Stimulated activated naive CD4-positive, alpha-beta T cell (primary cell): ENCODE measurements at regions not wholly inside any gene's neighbourhood (a gene's known extent, or its start where the extent isn't known, plus 50 kb on each side); places are given as distances from the start of the nearest gene placed in this dataset.

ENCODE experiments used
- DNase-seq, 6 experiments: peaks; one replicate each; lab custom pipeline; 2025; lab: John Stamatoyannopoulos, UW

DNA sequence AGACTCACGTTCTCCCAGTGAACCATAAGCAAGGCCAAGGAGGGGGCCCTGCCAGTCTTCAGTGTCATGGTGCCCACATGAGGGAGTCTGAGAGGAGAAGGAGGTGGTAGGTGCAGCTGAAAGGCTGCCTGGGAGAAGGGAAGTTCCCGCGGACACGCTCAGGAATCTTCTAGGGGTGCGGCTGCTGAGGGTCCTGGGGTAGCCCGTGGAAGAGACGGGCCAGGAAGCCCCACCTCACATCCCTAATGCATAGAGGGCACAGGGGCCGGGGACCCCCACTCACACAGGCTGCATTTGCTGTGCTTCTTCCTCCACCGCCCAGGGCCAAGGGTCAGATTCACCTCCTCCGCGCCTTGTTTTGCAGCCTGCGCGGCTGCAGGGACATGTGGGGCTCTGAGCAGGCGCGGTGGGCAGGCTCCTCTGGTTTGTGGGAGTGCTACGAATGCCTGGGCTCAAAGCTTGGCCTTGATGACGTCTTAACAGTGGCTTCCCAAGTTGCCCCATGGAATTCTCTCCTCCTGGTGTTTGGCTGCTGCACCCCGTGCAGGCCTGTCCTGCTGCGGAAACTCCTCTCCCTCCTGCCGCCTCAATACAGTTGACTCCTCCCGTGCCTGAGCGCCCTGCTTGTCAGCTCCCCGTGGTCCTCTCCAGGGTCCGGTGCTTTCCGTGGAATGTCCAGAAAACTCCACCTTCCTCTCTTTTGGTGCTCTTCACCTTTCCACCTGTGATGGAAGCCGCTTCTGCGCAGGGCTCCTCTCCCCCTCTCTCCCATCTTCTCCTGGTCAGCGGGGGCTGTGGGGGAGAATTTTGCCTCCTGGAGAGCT lies 95.7 kb downstream of the VAPA start:
- no peak for DNase-seq

DNA sequence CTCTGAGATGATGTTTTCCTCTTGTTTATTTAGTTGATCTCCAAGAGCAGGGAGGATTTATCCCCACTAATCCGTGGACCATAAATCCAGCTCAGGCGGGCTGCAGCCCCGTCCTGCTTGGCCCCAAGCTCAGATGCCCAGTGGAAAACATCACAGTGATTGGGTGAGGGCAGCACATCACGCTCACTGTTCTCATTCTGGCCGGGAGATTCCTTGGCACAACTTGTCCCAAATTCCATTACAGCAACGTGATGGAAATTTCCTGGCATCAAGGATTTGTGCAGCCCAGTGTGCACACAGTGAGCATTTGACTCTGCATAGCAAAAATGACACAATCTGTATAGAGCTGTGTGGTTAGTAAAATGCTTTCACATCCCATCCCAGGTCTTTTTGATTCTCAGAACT lies 96.8 kb downstream of the VAPA start:
- no peak for DNase-seq

- no peak for DNase-seq
Observed at GRCh38 chr18:10011061-10011460, 97.2 kb downstream of the VAPA start.

- no peak for DNase-seq
Observed at GRCh38 chr18:10011751-10012150, 97.9 kb downstream of the VAPA start.

DNA sequence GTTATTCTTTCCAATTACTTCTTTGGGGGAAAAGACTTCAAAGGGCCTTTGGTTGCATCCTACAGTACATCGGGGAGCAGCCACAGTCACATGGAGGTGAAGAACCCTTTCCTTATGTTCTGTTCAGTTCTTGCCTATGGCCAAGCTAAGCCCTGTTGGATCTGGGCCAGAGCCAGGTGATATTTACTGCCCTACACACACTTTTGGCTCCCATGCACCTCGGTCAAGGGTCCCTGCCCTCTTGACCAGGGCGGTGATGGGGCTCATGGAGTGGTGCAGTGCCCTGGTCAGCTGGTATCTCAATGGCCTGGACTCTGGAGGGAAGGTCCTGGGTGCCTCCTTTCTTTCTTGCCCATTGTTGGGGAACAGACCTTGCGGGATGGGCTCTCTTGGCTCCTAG lies 98.7 kb downstream of the VAPA start:
- DNase-seq = no peak

- no peak for DNase-seq
Observed at GRCh38 chr18:10013621-10014543, 100.1 kb downstream of the VAPA start.

GRCh38 chr18:10015288-10015701 lies 101.5 kb downstream of the VAPA start:
- DNase-seq = no peak

GRCh38 chr18:10015941-10016819 lies 102.4 kb downstream of the VAPA start:
- no peak for DNase-seq

- DNase-seq = no peak
Observed at GRCh38 chr18:10017043-10017442, 103.2 kb downstream of the VAPA start.

- no peak for DNase-seq
Observed at GRCh38 chr18:10018289-10018688, 104.5 kb downstream of the VAPA start.

DNA sequence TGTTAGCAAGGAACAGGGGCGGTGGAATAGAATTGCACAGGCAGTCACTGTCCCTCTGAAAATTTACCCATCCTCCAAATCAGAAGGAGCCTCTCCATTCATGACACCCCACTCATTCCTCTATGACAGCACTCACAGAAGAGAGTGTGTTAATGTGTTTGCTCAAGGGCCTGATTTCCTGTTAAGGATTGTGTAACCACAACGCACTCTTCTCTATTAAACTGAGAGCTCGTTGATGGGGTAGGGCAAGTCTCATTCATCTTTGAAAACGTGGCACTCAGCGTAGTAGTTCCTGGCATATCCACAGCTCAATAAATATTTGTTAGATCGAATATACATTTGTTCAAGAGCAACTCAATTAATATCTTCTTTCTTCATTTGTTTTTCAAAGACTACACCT lies 106.4 kb downstream of the VAPA start:
- no peak for DNase-seq

GRCh38 chr18:10022365-10022764 lies 108.5 kb downstream of the VAPA start:
- DNase-seq = no peak

GRCh38 chr18:10023853-10024570 lies 110.2 kb downstream of the VAPA start:
- no peak for DNase-seq

DNA sequence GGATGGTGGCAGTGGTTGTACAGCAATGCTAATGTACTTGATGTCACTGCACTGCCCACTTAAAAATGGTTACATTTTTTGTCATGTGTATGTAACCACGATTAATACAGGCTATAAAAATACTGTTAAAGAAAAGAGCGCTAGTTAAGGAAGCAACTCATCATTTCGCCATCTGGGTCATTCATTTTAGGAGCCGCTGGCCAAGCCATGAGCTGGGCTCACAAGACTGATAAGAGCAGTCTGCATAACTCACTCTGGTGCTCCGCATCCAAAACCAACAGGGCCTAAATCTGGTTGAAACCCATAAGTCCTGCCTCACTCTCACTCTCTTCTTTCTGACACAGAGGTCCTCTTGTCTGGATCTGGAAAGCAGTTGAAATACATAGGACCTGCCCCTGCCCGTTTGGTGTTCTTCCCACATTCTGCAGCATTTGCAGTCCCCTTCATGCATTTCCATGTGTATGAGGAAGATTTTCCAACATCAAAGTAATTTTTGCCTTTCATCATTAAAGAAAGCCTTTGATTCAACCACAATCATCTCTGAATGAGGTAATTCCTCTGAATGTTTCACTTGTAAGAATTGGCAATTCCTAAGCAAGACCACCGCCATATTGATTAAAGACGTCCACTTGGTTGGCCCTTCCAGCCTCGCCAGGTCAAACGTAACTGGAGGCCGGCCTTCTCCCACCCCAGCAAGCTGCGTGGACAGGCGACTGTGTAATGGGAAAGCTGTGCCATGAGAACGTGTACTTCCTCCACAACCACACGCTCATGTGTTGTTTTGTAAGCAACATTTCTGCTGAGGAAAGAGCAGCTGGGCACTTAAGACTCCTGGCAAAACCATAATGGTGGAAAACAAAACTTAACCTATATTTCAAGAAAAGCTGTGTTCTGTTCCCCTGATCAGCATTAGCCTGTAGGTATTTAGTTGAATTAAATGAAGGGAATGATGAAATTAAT lies 112.2 kb downstream of the VAPA start:
- no peak for DNase-seq

DNA sequence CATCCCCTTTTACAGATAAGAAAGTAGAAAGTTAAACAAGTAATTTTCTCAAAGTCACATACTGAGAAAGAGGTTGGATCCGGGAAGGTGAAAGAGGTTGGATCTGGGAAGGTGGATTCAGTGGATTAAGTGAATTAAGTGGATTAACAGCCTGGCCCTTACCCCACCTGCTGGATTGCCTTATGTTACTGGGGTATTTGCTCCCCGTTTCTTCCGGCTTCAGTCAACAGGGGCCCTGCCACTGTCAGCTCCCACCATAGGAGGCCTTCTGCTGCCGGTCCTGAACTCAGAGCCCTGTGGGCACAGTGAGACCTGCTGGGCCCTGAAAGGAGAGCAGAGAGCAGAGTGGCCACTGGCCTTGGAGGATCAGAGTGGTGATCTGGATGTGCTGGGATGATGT lies 113.2 kb downstream of the VAPA start:
- DNase-seq = no peak

DNA sequence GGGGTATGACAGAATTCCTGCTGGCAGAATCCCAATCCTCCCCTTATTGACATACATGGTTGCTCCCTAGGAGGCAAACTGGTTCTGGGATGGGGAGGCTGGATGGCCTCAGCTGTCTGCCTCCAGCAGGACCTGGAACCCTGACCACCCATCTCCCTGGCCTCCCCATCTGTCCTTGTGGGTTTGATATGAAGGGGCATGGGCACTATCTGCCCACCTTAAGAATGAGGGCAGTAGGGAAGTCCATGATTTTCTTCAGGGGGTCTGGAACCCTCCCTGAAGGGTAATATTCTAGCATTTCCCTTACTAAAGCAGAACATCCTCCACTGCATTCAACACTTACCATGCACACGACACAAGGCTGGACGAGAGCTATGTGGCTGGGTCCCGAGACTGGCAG lies 113.6 kb downstream of the VAPA start:
- no peak for DNase-seq

GRCh38 chr18:10029711-10030110 lies 115.9 kb downstream of the VAPA start:
- no peak for DNase-seq

DNA sequence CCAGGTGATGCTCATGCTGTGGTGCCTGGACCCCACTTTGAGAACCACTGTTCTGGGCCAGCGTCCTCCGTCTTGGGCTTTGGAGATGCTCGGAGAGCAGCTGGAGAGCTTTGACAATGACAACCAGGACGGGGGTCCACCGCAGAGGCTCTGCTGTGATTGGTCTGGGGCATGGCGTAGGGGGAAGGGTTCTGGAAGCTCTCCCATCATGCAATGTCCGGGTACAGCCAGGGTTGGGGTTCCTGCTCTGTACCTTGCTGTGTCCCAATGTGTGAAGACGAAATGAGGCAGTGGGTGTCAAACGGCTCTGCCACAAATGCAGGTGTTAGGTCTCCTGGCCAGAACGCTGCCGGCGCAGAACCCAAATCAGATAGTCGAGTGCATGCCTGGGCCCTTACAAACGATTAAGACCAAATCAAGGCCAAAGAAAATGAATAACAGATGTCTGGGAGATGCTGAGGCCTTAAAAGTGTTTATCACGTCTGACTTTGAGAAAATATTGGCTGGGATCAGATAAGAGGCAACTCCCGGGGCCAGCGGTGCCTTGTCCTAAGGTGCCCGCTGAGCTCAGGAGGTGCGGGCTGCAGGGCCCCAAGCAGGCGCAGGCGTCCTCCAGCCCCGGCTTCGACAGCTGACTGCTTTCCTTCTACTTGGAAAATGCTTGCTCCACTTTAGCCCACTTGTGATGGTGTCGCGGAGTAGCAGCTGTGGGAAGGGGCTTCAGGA lies 117.2 kb downstream of the VAPA start:
- no peak for DNase-seq

DNA sequence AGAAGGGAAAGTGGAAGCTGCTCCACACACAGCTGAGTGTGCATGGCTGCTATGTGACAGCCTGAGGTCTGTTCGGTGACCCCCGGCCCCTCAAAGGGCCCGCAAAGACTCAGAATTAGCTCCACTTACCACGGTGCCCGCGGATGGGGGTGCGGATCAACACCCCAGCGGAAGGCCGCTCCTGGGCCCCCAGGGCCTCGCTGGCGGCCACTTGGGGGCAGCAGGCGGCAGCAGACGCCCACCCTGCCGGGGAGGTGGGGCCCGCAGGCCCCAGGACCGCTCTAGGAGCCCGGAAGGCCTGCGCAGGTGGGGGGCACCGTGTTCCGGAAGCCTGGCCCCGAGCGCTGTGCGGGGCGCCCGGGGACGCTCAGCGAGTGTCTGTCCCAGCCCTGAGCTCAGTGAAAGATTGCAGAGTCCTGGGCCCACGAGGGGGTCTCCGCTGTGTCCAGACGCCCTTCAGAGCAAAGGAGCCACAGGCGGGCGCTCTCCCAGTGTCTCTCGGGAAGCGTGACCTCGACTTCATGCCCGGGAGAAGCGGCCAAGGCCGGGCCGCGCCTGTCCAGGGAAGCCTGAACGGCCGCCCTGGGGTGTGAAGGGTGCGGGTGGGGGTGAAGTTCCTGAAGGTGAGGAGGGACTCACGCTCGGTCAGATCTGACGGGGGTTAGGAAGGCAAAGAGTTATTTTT lies 118.7 kb downstream of the VAPA start:
- peak in 2 of 6 experiments; percentile 1 to 5 for DNase-seq
